ENCODE measurements at regions not wholly inside any gene's neighbourhood (a gene's known extent, or its start where the extent isn't known, plus 50 kb on each side); places are given as distances from the start of the nearest gene placed in this dataset.

DNA sequence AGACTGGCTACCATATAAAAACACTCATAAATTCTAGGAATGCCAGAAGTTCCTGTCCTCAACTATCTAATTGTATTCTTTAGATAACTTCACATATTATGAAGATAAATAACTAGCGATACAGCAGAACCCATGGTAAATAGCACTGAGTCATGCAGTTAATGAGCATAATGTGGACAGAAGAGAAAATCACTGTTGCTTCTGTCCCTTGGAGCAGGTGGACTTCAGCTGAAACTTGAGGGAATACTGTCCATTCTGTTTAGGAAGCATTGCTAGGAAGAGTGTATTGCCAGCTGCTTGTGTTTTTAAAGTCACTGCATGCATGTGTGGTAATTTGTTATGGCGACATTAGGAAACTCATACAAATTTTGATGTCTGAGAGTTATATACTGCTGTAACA, 854.4 kb downstream of the LTN1 start:
- 93 to 98% methylated on average over 2 of the region's 2 CpGs for WGBS, 2 donors
- no peak for ATAC-seq (ENCODE audit: low FRiP score in 2 of 2)
- no peak for DNase-seq
- Histone ChIP-seq H3K27ac (no peak overlapping the region), H3K27me3 (no peaks in the 10 kb centered on the region), H3K9me3 (no peaks in the 10 kb centered on the region), H3K4me1 (no peaks in the 10 kb centered on the region), H3K4me3 (no peak overlapping the region), H3K36me3 (no peaks in the 10 kb centered on the region)
- no peak for TF ChIP-seq POLR2A (IDR thresholded peaks at IDR 0.05)
- no peak for TF ChIP-seq POLR2AphosphoS5 (IDR thresholded peaks at IDR 0.05)
- TF ChIP-seq EP300 (IDR thresholded peaks at IDR 0.05), result no peak
- TF ChIP-seq, protein P1, sequence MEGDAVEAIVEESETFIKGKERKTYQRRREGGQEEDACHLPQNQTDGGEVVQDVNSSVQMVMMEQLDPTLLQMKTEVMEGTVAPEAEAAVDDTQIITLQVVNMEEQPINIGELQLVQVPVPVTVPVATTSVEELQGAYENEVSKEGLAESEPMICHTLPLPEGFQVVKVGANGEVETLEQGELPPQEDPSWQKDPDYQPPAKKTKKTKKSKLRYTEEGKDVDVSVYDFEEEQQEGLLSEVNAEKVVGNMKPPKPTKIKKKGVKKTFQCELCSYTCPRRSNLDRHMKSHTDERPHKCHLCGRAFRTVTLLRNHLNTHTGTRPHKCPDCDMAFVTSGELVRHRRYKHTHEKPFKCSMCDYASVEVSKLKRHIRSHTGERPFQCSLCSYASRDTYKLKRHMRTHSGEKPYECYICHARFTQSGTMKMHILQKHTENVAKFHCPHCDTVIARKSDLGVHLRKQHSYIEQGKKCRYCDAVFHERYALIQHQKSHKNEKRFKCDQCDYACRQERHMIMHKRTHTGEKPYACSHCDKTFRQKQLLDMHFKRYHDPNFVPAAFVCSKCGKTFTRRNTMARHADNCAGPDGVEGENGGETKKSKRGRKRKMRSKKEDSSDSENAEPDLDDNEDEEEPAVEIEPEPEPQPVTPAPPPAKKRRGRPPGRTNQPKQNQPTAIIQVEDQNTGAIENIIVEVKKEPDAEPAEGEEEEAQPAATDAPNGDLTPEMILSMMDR (IDR thresholded peaks at IDR 0.05), result no peak

- no peaks in the 10 kb centered on the region for H3K4me1 ChIP-seq
- no peak for DNase-seq
- no peak for ATAC-seq (ENCODE audit: low FRiP score in 2 of 2)
- no peak overlapping the region for H3K27ac ChIP-seq
- WGBS, 2 donors, result 50 to 95% methylated on average over 3 of the region's 3 CpGs
- H3K27me3 ChIP-seq, result no peaks in the 10 kb centered on the region
- TF ChIP-seq, protein P1 (IDR thresholded peaks at IDR 0.05), result no peak
- no peak for TF ChIP-seq EP300 (IDR thresholded peaks at IDR 0.05)
- no peak for TF ChIP-seq POLR2A (IDR thresholded peaks at IDR 0.05)
- no peak for TF ChIP-seq POLR2AphosphoS5 (IDR thresholded peaks at IDR 0.05)
- H3K9me3 ChIP-seq, result peaks cover 0 to 4% (median 0%) of the 10 kb centered on the region in 4 donors
- no peaks in the 10 kb centered on the region for H3K36me3 ChIP-seq
- no peak overlapping the region for H3K4me3 ChIP-seq
Measured at GRCh38 chr21:28136656-28137255, 855.9 kb downstream of the LTN1 start.

GRCh38 chr21:28135646-28136045, 857.0 kb downstream of the LTN1 start:
- peak in 1 of 2 donors; percentile 29 for DNase-seq
- H3K27ac ChIP-seq, result no peak overlapping the region
- H3K36me3 ChIP-seq, result no peaks in the 10 kb centered on the region
- ATAC-seq (ENCODE audit: low FRiP score in 2 of 2), result peak in 1 of 2 donors; percentile 65
- no peak overlapping the region for H3K4me3 ChIP-seq
- H3K27me3 ChIP-seq, result no peaks in the 10 kb centered on the region
- TF ChIP-seq POLR2AphosphoS5 (IDR thresholded peaks at IDR 0.05) (no peak), POLR2A (IDR thresholded peaks at IDR 0.05) (no peak), EP300 (IDR thresholded peaks at IDR 0.05) (no peak)
- TF ChIP-seq, protein P1 (IDR thresholded peaks at IDR 0.05), result no peak
- peaks cover 0 to 5% (median 5%) of the 10 kb centered on the region in 4 donors for H3K9me3 ChIP-seq
- 78 to 82% methylated on average over 2 of the region's 2 CpGs for WGBS, 2 donors
- no peaks in the 10 kb centered on the region for H3K4me1 ChIP-seq

DNA sequence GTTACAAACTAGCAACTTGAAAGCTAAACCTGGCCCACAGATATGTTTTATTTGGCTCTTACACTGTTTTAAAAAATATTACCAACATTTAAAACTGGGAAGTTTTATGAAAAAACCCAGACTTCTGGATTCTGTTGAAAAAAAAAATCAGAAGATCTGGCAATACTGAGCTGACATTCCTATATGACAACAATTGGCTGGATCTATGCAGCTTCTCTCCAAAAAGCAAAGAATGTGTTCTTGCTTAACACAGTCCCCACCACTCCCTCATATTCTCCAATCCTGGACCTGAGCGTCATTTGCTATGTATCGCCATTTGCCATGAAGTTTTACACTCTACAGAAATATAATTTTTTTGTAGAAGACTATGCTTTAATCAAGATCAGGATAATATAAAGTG, 859.6 kb downstream of the LTN1 start:
- H3K9me3 ChIP-seq, result peaks cover 0 to 5% (median 5%) of the 10 kb centered on the region in 4 donors
- TF ChIP-seq POLR2A (IDR thresholded peaks at IDR 0.05), result no peak
- no peak for TF ChIP-seq POLR2AphosphoS5 (IDR thresholded peaks at IDR 0.05)
- no peak for TF ChIP-seq EP300 (IDR thresholded peaks at IDR 0.05)
- TF ChIP-seq, protein P1 (IDR thresholded peaks at IDR 0.05), result no peak
- H3K36me3 ChIP-seq, result no peaks in the 10 kb centered on the region
- no peaks in the 10 kb centered on the region for H3K27me3 ChIP-seq
- DNase-seq (no peak), ATAC-seq (ENCODE audit: low FRiP score in 2 of 2) (no peak)
- H3K4me3 ChIP-seq, result no peak overlapping the region
- H3K27ac ChIP-seq, result no peak overlapping the region
- WGBS, 2 donors, result 92 to 96% methylated on average over 2 of the region's 2 CpGs
- H3K4me1 ChIP-seq, result no peaks in the 10 kb centered on the region

GRCh38 chr21:28132713-28133112, 860.0 kb downstream of the LTN1 start:
- ATAC-seq (ENCODE audit: low FRiP score in 2 of 2) (no peak), DNase-seq (no peak)
- WGBS, 2 donors, result 75 to 79% methylated on average over 1 of the region's 1 CpG
- no peak for TF ChIP-seq POLR2A (IDR thresholded peaks at IDR 0.05)
- TF ChIP-seq, protein P1 (IDR thresholded peaks at IDR 0.05), result no peak
- TF ChIP-seq POLR2AphosphoS5 (IDR thresholded peaks at IDR 0.05), result no peak
- TF ChIP-seq EP300 (IDR thresholded peaks at IDR 0.05), result no peak
- H3K27ac ChIP-seq, result no peak overlapping the region
- H3K9me3 ChIP-seq, result peaks cover 0 to 5% (median 5%) of the 10 kb centered on the region in 4 donors
- no peaks in the 10 kb centered on the region for H3K4me1 ChIP-seq
- H3K4me3 ChIP-seq, result no peak overlapping the region
- no peaks in the 10 kb centered on the region for H3K27me3 ChIP-seq
- H3K36me3 ChIP-seq, result no peaks in the 10 kb centered on the region
